ENCODE measurements at regions not wholly inside any gene's neighbourhood (a gene's known extent, or its start where the extent isn't known, plus 50 kb on each side); places are given as distances from the start of the nearest gene placed in this dataset.

- no peak for TF ChIP-seq CTCF (IDR thresholded peaks at IDR 0.05; ENCODE audit: extremely low read depth, insufficient read depth, missing control alignments)
- in situ Hi-C loops (cut with MboI; ENCODE audit: low pct_unique_long_range_greater_than_20kb, low sequenced_read_pairs, unreplicated experiment), result no loop called here
- no peak for DNase-seq (ENCODE audit: low spot score)
Measured at GRCh38 chr3:7934362-7934761, 567.3 kb upstream of the LMCD1 start.

GRCh38 chr3:7947930-7948329 lies 553.7 kb upstream of the LMCD1 start:
- in situ Hi-C loops (cut with MboI; ENCODE audit: low pct_unique_long_range_greater_than_20kb, low sequenced_read_pairs, unreplicated experiment), result no loop called here
- no peak for DNase-seq (ENCODE audit: low spot score)
- TF ChIP-seq CTCF (IDR thresholded peaks at IDR 0.05; ENCODE audit: extremely low read depth, insufficient read depth, missing control alignments), result no peak

- no peak for TF ChIP-seq CTCF (IDR thresholded peaks at IDR 0.05; ENCODE audit: extremely low read depth, insufficient read depth, missing control alignments)
- in situ Hi-C loops (cut with MboI; ENCODE audit: low pct_unique_long_range_greater_than_20kb, low sequenced_read_pairs, unreplicated experiment), result no loop called here
- no peak for DNase-seq (ENCODE audit: low spot score)
Measured at GRCh38 chr3:7950890-7951289, 550.7 kb upstream of the LMCD1 start.

GRCh38 chr3:7953449-7954014 lies 548.1 kb upstream of the LMCD1 start:
- in situ Hi-C loops (cut with MboI; ENCODE audit: low pct_unique_long_range_greater_than_20kb, low sequenced_read_pairs, unreplicated experiment), result no loop called here
- no peak for TF ChIP-seq CTCF (IDR thresholded peaks at IDR 0.05; ENCODE audit: extremely low read depth, insufficient read depth, missing control alignments)
- no peak for DNase-seq (ENCODE audit: low spot score)

- no peak for TF ChIP-seq CTCF (IDR thresholded peaks at IDR 0.05; ENCODE audit: extremely low read depth, insufficient read depth, missing control alignments)
- in situ Hi-C loops (cut with MboI; ENCODE audit: low pct_unique_long_range_greater_than_20kb, low sequenced_read_pairs, unreplicated experiment), result no loop called here
- no peak for DNase-seq (ENCODE audit: low spot score)
Measured at GRCh38 chr3:7957024-7957423, 544.6 kb upstream of the LMCD1 start.

GRCh38 chr3:7959094-7959493 lies 542.5 kb upstream of the LMCD1 start:
- in situ Hi-C loops (cut with MboI; ENCODE audit: low pct_unique_long_range_greater_than_20kb, low sequenced_read_pairs, unreplicated experiment), result no loop called here
- TF ChIP-seq CTCF (IDR thresholded peaks at IDR 0.05; ENCODE audit: extremely low read depth, insufficient read depth, missing control alignments), result no peak
- no peak for DNase-seq (ENCODE audit: low spot score)

- no peak for DNase-seq (ENCODE audit: low spot score)
- no peak for TF ChIP-seq CTCF (IDR thresholded peaks at IDR 0.05; ENCODE audit: extremely low read depth, insufficient read depth, missing control alignments)
- in situ Hi-C loops (cut with MboI; ENCODE audit: low pct_unique_long_range_greater_than_20kb, low sequenced_read_pairs, unreplicated experiment), result no loop called here
Measured at GRCh38 chr3:7960601-7961000, 541.0 kb upstream of the LMCD1 start.
